Fibroblast of lung (primary cell): ENCODE measurements at regions not wholly inside any gene's neighbourhood (a gene's known extent, or its start where the extent isn't known, plus 50 kb on each side); places are given as distances from the start of the nearest gene placed in this dataset.
A peak's percentile ranks its signal among the peaks of the same experiment; 100 is the strongest.

Source experiments
- DNase-seq, 2 donors: peaks; one replicate each; pipeline versions ENCODE4 v3.0.0 to v3.0.0-alpha.2; 2010; ENCODE audit warnings: low read depth in 2 of 2
- H2AFZ ChIP-seq: 2 replicates; pipeline ENCODE4 v1.5.1; 2012; ENCODE audit warnings: low read length, control low read depth, inconsistent platforms
- H3K27ac ChIP-seq: 2 replicates; pipeline ENCODE4 v1.5.1; 2011; ENCODE audit warnings: low read length, control low read depth; ENCODE audit not compliant: insufficient read depth
- H3K27me3 ChIP-seq: 2 replicates; pipeline ENCODE4 v1.5.1; 2011; ENCODE audit warnings: mild to moderate bottlenecking, low read length; ENCODE audit not compliant: control insufficient read depth, insufficient read depth
- H3K36me3 ChIP-seq: 2 replicates; pipeline ENCODE4 v1.5.1; 2011; ENCODE audit warnings: low read length; ENCODE audit not compliant: control insufficient read depth, insufficient read depth
- H3K4me1 ChIP-seq: 2 replicates; pipeline ENCODE4 v1.5.1; 2011; ENCODE audit warnings: low read length; ENCODE audit not compliant: control insufficient read depth, insufficient read depth; ENCODE audit errors: extremely low read depth
- H3K4me2 ChIP-seq: 2 replicates; pipeline ENCODE4 v1.5.1; 2011; ENCODE audit warnings: low read length, control low read depth; ENCODE audit not compliant: insufficient read depth; ENCODE audit errors: extremely low read depth
- H3K4me3 ChIP-seq, 4 experiments: fragments of 200-600 bp in 1 of 4; sonication (generic) in 1 of 4; replicated peaks in 1 of 4; 2 replicates each; pipeline ENCODE4 v1.5.1; 2011 to 2016; ENCODE audit warnings: low read length in 4 of 4, low read depth in 3 of 4, mild to moderate bottlenecking in 3 of 4, control low read depth in 2 of 4, inconsistent platforms in 1 of 4, mixed read lengths in 1 of 4; ENCODE audit not compliant: insufficient read depth in 1 of 4; ENCODE audit errors: control extremely low read depth in 1 of 4
- H3K79me2 ChIP-seq: 2 replicates; pipeline ENCODE4 v1.5.1; 2012; ENCODE audit warnings: mild to moderate bottlenecking, low read length, inconsistent platforms; ENCODE audit not compliant: control insufficient read depth, insufficient read depth
- H3K9ac ChIP-seq: 2 replicates; pipeline ENCODE4 v1.5.1; 2011; ENCODE audit warnings: mild to moderate bottlenecking, low read length, control low read depth; ENCODE audit not compliant: insufficient read depth
- H3K9me3 ChIP-seq: 2 replicates; pipeline ENCODE4 v1.5.1; 2012; ENCODE audit warnings: low read depth, low read length; ENCODE audit not compliant: control insufficient read depth, insufficient read depth
- H4K20me1 ChIP-seq: 2 replicates; pipeline ENCODE4 v1.5.1; 2011; ENCODE audit warnings: low read length; ENCODE audit not compliant: control insufficient read depth, insufficient read depth; ENCODE audit errors: extremely low read depth
- CTCF ChIP-seq, 2 donors: IDR thresholded peaks in 1 of 2; conservative IDR thresholded peaks in 1 of 2; 1 replicate in 1 of 2; 2 replicates in 1 of 2; pipeline ENCODE4 v1.5.1; 2011 to 2012; ENCODE audit warnings: low read length in 2 of 2, control low read depth in 1 of 2, inconsistent platforms in 1 of 2, low read depth in 1 of 2, mild to moderate bottlenecking in 1 of 2
- EZH2 ChIP-seq: IDR thresholded peaks from 2 replicates; pipeline ENCODE4 v1.5.1; 2012; ENCODE audit warnings: low read length, control low read depth, mild to moderate bottlenecking; ENCODE audit errors: missing control alignments

DNA sequence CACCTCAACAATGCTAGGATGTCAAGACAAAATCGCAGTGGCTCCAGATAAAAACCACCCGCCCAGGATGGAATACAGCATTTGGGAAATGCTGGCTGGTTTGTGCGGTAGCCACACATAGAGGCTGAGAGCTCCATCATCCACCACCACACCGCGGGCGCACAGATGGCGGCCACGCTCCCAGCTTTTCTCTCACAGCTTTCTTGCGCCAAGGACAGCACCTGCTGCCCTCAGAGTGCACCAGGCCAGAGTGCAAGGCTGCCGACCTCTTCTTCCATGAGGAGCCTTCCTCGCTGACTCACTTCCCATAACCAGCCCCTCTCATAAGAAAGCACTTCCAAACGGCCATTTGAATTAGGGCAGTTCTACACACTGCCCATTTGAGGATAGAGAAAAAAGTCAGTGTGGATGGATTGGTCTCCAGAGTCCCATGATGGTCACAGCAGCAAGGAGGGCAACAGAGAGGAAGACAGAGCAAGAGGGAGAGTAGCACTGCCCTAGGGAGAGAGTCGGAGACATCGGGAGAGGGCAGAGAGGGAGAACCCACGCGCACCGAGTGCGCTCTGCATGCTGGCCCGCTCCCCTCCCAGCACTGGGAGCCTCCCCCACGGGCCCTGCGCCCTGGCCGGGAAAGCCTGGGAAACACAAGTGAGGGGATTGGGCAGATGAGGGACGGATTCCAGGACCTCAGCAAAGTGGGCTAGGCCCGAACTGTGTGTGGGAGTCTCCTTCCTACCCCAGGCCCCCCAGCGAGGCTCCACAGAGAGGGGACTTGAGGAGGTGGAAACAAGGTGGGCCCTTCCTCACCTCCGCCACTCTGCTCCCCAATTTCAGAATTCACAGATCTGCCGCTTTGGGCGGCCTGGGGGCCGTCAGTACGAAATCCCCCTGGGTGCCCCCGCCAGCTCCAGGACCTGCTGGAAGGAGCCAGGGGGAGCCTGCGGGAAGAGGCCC is 156.9 kb downstream of the USP12 start:
- H3K79me2 ChIP-seq: no peaks in the 10 kb centered on the region
- H3K9me3 ChIP-seq: no peaks in the 10 kb centered on the region
- H3K27me3 ChIP-seq: no peaks in the 10 kb centered on the region
- H4K20me1 ChIP-seq: no peaks in the 10 kb centered on the region
- no peak overlapping the region for H3K27ac ChIP-seq
- peaks cover 19% of the 10 kb centered on the region for H3K4me1 ChIP-seq
- no peak overlapping the region for H3K9ac ChIP-seq
- DNase-seq: peak in 1 of 2 donors; percentile 17
- no peaks in the 10 kb centered on the region for H3K36me3 ChIP-seq
- H3K4me3 ChIP-seq: no peak overlapping the region
- no peak overlapping the region for H2AFZ ChIP-seq
- H3K4me2 ChIP-seq: no peak overlapping the region
- TF ChIP-seq CTCF (conservative IDR thresholded peaks at IDR 0.05 in 1 of 2, IDR thresholded peaks at IDR 0.05 in 1 of 2; ENCODE audit: low read depth in 1 of 2, low read length in 2 of 2) (no peak), EZH2 (no peak)

- H3K4me2 ChIP-seq: peak overlapping the region; percentile 54
- no peak overlapping the region for H2AFZ ChIP-seq
- H3K36me3 ChIP-seq: no peaks in the 10 kb centered on the region
- TF ChIP-seq EZH2: no peak
- H3K4me1 ChIP-seq: peaks cover 12% of the 10 kb centered on the region
- H4K20me1 ChIP-seq: no peaks in the 10 kb centered on the region
- peak; percentile 89 to 95 for DNase-seq
- H3K27ac ChIP-seq: peak overlapping the region; percentile 46
- H3K27me3 ChIP-seq: no peaks in the 10 kb centered on the region
- H3K9ac ChIP-seq: no peak overlapping the region
- H3K4me3 ChIP-seq: no peak overlapping the region
- no peaks in the 10 kb centered on the region for H3K9me3 ChIP-seq
- no peaks in the 10 kb centered on the region for H3K79me2 ChIP-seq
Measured at GRCh38 chr13:27012482-27013197, 159.0 kb downstream of the USP12 start.

DNA sequence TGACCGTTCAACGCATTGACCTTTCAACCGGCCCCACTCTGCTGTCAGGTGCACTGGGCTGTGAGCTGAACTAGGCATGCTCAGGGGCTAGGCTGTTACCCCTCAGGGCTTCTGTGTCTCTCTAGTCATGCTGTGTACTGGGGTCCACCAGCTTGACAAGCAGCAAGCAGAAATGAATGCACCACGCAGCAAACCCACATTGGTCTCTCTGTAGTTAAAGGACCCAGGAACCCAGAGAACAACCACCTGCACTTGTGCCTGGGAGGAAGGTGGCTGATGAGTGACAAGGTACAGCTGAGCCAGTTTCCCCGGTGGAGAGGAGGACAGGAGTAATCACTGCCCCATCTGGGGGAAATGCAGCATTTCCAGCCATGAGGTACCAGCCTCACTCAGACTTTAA is 159.9 kb downstream of the USP12 start:
- no peak for TF ChIP-seq CTCF (conservative IDR thresholded peaks at IDR 0.05 in 1 of 2, IDR thresholded peaks at IDR 0.05 in 1 of 2; ENCODE audit: low read depth in 1 of 2, low read length in 2 of 2)
- TF ChIP-seq EZH2: no peak
- Histone ChIP-seq H3K4me2 (no peak overlapping the region), H2AFZ (no peak overlapping the region), H3K79me2 (no peaks in the 10 kb centered on the region), H3K27ac (no peak overlapping the region), H3K27me3 (peaks cover 2% of the 10 kb centered on the region), H3K4me3 (no peak overlapping the region), H3K4me1 (peaks cover 5% of the 10 kb centered on the region), H3K9me3 (no peaks in the 10 kb centered on the region), H3K36me3 (no peaks in the 10 kb centered on the region), H3K9ac (no peak overlapping the region), H4K20me1 (no peaks in the 10 kb centered on the region)
- no peak for DNase-seq
